OCI-LY7 (cell line): ENCODE measurements at regions not wholly inside any gene's neighbourhood (a gene's known extent, or its start where the extent isn't known, plus 50 kb on each side); places are given as distances from the start of the nearest gene placed in this dataset.

Experiments used
- BruUV-seq: library from RNA; stranded (reverse); fragments of 400-500 nt; replicated peaks from 2 replicates; lab custom pipeline; 2021; lab: Mats Ljungman, UMichigan
- CTCF ChIA-PET: fragments of 300-600 bp; sonication (Branson Sonifier 250); formaldehyde crosslinking; loops from one replicate; lab custom pipeline; 2022; ENCODE audit warnings: antibody characterized with exemption; ENCODE audit not compliant: unreplicated experiment; lab: Charles Lee
- POLR2A ChIA-PET: fragments of 300-600 bp; sonication (Branson Sonifier 250); formaldehyde crosslinking; loops from one replicate; lab custom pipeline; 2022; ENCODE audit warnings: antibody characterized with exemption; lab: Charles Lee
- DNase-seq: peaks from one replicate; pipeline ENCODE4 v3.0.0-alpha.2; 2015; ENCODE audit warnings: low spot score
- H2AFZ ChIP-seq: fragments of 200-600 bp; sonication (generic), shearing (Covaris generic); 2 replicates; pipeline ENCODE4 v1.6.1; 2014; ENCODE audit warnings: mild to moderate bottlenecking, antibody characterized with exemption, low read length, moderate library complexity
- H3K27ac ChIP-seq: fragments of 200-600 bp; sonication (generic); 2 replicates; pipeline ENCODE4 v1.5.1; 2014; ENCODE audit warnings: mixed run types, low read depth, mild to moderate bottlenecking, moderate library complexity, low read length, inconsistent platforms; ENCODE audit not compliant: poor library complexity, severe bottlenecking
- H3K36me3 ChIP-seq: fragments of 200-600 bp; sonication (generic); 2 replicates; pipeline ENCODE4 v1.6.1; 2014; ENCODE audit warnings: mild to moderate bottlenecking, antibody characterized with exemption, low read length, moderate library complexity, mixed read lengths; ENCODE audit not compliant: insufficient read depth
- H3K4me1 ChIP-seq: fragments of 200-600 bp; sonication (generic); 2 replicates; pipeline ENCODE4 v1.5.1; 2014; ENCODE audit warnings: mild to moderate bottlenecking, low read length; ENCODE audit not compliant: insufficient read depth, poor library complexity, severe bottlenecking
- H3K4me2 ChIP-seq: fragments of 200-600 bp; sonication (generic); 2 replicates; pipeline ENCODE4 v1.6.1; 2014; ENCODE audit warnings: mild to moderate bottlenecking, low read length
- H3K4me3 ChIP-seq: fragments of 200-600 bp; sonication (generic); 2 replicates; pipeline ENCODE4 v1.5.1; 2014; ENCODE audit warnings: mild to moderate bottlenecking, low read depth, low read length; ENCODE audit not compliant: poor library complexity, severe bottlenecking
- H3K79me2 ChIP-seq: fragments of 200-600 bp; sonication (generic); 2 replicates; pipeline ENCODE4 v1.6.1; 2016; ENCODE audit warnings: low read depth, mild to moderate bottlenecking, low read length, moderate library complexity, mixed read lengths; ENCODE audit not compliant: insufficient read depth
- H3K9me2 ChIP-seq: fragments of 200-600 bp; sonication (generic); 2 replicates; pipeline ENCODE4 v1.6.1; 2016; ENCODE audit warnings: mild to moderate bottlenecking, low read length, mixed read lengths; ENCODE audit not compliant: insufficient read depth
- H3K9me3 ChIP-seq: fragments of 200-600 bp; sonication (generic); 2 replicates; pipeline ENCODE4 v1.6.1; 2014; ENCODE audit warnings: mild to moderate bottlenecking, mixed run types, low read length, mixed read lengths
- H4K20me1 ChIP-seq: fragments of 200-600 bp; sonication (generic); 2 replicates; pipeline ENCODE4 v1.6.1; 2014; ENCODE audit warnings: mild to moderate bottlenecking, antibody characterized with exemption, low read length, moderate library complexity, mixed read lengths; ENCODE audit not compliant: insufficient read depth
- CTCF ChIP-seq: fragments of 200-600 bp; sonication (generic); conservative IDR thresholded peaks from 2 replicates; pipeline ENCODE4 v1.5.1; 2014; ENCODE audit warnings: mild to moderate bottlenecking, antibody characterized with exemption, low read length, moderate library complexity, mixed read lengths
- EZH2phosphoT487 ChIP-seq: fragments of 200-600 bp; sonication (generic); IDR thresholded peaks from 2 replicates; pipeline ENCODE4 v1.6.1; 2018; ENCODE audit warnings: low read depth, borderline replicate concordance, mild to moderate bottlenecking, mixed run types, antibody characterized with exemption, low read length, moderate library complexity, mixed read lengths
- intact Hi-C: fragments of 100-400 bp; cut with micrococcal nuclease; formaldehyde crosslinking; loops from one replicate; pipeline ENCODE4 v1.10.0; 2022; ENCODE audit not compliant: unreplicated experiment

GRCh38 chr13:111901267-111901915 lies 165.6 kb upstream of the SOX1 start:
- Histone ChIP-seq H3K4me1 (no peaks in the 10 kb centered on the region), H3K79me2 (no peaks in the 10 kb centered on the region), H3K9me2 (no peaks in the 10 kb centered on the region), H3K4me2 (no peak overlapping the region), H3K36me3 (no peaks in the 10 kb centered on the region), H2AFZ (no peak overlapping the region), H3K9me3 (no peaks in the 10 kb centered on the region), H3K4me3 (no peak overlapping the region), H4K20me1 (no peaks in the 10 kb centered on the region), H3K27ac (no peak overlapping the region)
- no peak for DNase-seq
- BruUV-seq, result no TSS peak
- ChIA-PET CTCF (no interaction called here), POLR2A (no interaction called here)
- intact Hi-C loops, result no loop called here
- no peak for TF ChIP-seq CTCF
- TF ChIP-seq EZH2phosphoT487, result no peak

GRCh38 chr13:111902726-111903125 lies 164.2 kb upstream of the SOX1 start:
- ChIA-PET CTCF (no interaction called here), POLR2A (no interaction called here)
- Histone ChIP-seq H3K79me2 (no peaks in the 10 kb centered on the region), H3K4me1 (no peaks in the 10 kb centered on the region), H3K27ac (no peak overlapping the region), H3K4me3 (no peak overlapping the region), H3K4me2 (no peak overlapping the region), H3K9me2 (no peaks in the 10 kb centered on the region), H4K20me1 (no peaks in the 10 kb centered on the region), H2AFZ (no peak overlapping the region), H3K9me3 (no peaks in the 10 kb centered on the region), H3K36me3 (no peaks in the 10 kb centered on the region)
- no peak for DNase-seq
- BruUV-seq, result no TSS peak
- intact Hi-C loops, result no loop called here
- TF ChIP-seq CTCF, result no peak
- no peak for TF ChIP-seq EZH2phosphoT487

GRCh38 chr13:111903143-111903542 lies 163.8 kb upstream of the SOX1 start:
- Histone ChIP-seq H3K4me2 (no peak overlapping the region), H3K79me2 (no peaks in the 10 kb centered on the region), H3K9me3 (no peaks in the 10 kb centered on the region), H3K36me3 (no peaks in the 10 kb centered on the region), H3K4me3 (no peak overlapping the region), H3K4me1 (no peaks in the 10 kb centered on the region), H3K9me2 (no peaks in the 10 kb centered on the region), H3K27ac (no peak overlapping the region), H2AFZ (no peak overlapping the region), H4K20me1 (no peaks in the 10 kb centered on the region)
- POLR2A ChIA-PET, result no interaction called here
- DNase-seq, result no peak
- intact Hi-C loops, result no loop called here
- TF ChIP-seq CTCF (no peak), EZH2phosphoT487 (no peak)
- CTCF ChIA-PET, result no interaction called here
- BruUV-seq, result no TSS peak
